GM18870 (cell line): ENCODE measurements at regions not wholly inside any gene's neighbourhood (a gene's known extent, or its start where the extent isn't known, plus 50 kb on each side); places are given as distances from the start of the nearest gene placed in this dataset.
"Not testable (repeated sequence)": the region's sequence is repeated elsewhere in the genome, so short reads cannot be mapped to it uniquely, and the experiment has no call there.

Source experiments
- ATAC-seq: cut with Tn5 transposase; IDR thresholded peaks from one replicate; pipeline ENCODE4 v1.9.1; 2021; ENCODE audit warnings: moderate library complexity; ENCODE audit not compliant: unreplicated experiment

DNA sequence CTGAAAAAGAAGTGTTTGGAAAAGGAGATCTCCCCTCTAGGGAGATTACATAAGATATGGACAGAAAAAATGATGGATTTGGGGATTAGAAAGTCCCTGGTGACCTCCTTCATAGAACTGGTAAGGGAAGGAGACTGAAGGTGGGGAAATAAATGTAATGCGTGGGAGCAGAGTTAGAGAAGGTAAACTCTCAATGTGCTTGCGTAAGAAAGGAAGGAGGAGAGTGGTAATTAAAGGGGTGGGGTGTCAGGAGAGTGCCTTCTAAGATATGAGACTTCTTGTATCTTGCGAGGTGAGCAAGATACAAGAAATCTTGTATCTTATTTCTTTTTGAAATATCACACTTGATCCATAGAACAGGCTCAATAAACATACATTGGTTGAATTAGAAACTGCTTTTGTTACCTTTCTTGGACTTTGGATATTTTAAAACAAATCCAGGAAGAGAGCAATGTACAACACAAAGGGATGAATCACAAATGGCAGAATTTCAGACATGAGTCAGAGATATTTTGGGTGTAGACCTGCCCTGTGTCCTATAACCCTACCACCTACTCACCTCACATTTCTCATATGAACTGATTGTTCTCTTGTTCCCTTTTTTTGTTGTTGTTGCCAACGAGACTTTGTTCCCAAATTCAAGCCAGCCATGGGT lies 342.4 kb downstream of the INSIG2 start:
- ATAC-seq, result no peak

GRCh38 chr2:118425191-118425590 lies 336.9 kb downstream of the INSIG2 start:
- no peak for ATAC-seq

DNA sequence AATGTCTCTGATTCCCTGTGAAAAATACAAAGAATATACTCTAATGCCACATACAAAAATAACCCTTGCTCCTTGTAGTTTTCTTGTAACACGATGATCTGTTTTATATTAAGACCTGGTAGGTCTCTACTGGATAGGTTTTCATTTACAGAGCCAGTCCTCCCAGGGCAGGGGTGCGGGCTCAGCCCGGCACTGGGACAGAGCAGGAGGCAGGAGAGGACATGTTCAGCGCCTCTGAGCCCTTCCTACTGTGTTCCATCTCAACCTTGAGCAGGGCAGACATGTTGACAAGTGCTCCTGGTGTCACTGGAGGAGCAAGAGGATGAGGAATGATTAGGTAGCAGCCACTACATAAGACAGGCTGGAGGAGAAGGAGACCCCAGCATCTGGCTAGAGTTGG lies 335.5 kb downstream of the INSIG2 start:
- no peak for ATAC-seq

GRCh38 chr2:118421648-118422047 lies 333.4 kb downstream of the INSIG2 start:
- ATAC-seq, result no peak

DNA sequence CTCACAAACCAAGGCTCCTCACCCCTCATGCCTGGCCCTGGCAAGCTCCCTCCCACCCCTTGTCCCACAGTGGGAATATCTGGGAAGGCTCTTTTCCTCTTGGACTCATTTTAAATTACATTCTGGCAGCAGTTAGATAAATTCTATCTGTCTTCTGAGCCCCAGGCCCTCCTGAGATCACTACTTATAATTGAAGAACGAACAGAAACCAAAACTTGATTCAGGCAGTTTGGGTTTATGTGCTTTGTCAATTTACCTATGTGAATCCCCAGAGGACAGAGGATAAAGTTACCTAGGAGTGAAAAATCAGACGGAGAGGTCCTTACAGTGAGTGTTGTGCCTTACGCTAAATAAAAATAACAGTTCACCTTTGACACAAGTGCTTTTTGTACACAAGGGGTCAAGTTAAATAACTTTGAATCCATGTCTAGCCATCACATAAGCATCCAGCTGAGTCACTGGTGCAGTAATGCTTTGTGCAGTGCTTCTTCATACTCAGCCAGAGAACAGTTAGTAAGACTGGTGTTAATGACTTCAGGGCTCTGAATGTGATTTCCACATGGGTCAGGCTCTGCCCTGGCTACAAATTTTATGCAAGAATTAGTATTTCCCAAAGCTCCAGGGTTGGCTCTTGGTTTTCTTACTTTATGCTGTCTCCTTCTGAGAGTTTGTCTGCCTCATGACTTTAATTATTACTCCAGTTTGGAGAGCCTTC lies 329.3 kb downstream of the INSIG2 start:
- ATAC-seq, result no peak

DNA sequence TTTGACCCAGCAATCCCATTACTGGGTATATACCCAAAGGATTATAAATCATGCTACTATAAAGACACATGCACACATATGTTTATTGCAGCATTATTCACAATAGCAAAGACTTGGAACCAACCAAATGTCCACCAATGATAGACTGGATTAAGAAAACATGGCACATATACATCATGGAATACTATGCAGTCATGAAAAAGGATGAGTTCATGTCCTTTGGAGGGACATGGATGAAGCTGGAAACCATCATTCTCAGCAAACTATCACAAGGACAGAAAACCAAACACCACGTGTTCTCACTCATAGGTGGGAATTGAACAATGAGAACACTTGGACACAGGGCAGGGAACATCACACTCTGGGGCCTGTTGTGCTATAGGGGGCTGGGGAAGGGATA lies 326.9 kb downstream of the INSIG2 start:
- not testable (repeated sequence) for ATAC-seq

GRCh38 chr2:118403658-118404451 lies 315.6 kb downstream of the INSIG2 start:
- no peak for ATAC-seq

GRCh38 chr2:118388771-118389170 lies 300.5 kb downstream of the INSIG2 start:
- ATAC-seq, result no peak

- ATAC-seq, result no peak
Observed at GRCh38 chr2:118387509-118387908, 299.2 kb downstream of the INSIG2 start.

- ATAC-seq, result no peak
Observed at GRCh38 chr2:118386641-118387302, 298.5 kb downstream of the INSIG2 start.

- no peak for ATAC-seq
Observed at GRCh38 chr2:118380915-118381653, 292.8 kb downstream of the INSIG2 start.

DNA sequence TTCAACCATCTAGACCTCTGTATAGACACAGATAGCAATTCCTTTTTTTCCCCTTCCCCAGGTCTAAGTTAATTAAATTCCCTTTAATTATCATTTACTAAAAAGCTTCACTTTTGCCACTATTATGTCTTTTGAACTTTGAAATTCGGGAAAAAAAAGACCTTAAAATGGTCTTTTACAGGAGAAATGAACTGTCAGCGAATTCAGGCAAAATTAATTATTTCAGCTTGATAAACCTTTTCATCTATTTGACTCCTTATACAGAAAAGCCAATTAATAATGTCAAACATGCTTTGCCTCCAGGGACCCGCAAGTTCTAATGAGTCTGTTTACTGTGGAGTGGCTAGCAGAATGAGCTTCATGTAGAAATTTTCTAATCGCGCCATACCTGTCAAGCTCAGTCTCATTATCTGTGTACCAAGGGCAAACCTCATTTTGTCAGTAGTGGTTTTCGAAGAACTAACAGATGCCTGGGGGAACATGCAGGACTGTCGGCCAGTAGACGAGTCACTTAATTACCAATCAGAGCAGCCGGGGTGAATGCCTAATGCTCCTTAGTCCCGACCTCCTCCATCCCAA lies 287.7 kb downstream of the INSIG2 start:
- no peak for ATAC-seq

GRCh38 chr2:118374974-118375755 lies 286.9 kb downstream of the INSIG2 start:
- ATAC-seq, result no peak

DNA sequence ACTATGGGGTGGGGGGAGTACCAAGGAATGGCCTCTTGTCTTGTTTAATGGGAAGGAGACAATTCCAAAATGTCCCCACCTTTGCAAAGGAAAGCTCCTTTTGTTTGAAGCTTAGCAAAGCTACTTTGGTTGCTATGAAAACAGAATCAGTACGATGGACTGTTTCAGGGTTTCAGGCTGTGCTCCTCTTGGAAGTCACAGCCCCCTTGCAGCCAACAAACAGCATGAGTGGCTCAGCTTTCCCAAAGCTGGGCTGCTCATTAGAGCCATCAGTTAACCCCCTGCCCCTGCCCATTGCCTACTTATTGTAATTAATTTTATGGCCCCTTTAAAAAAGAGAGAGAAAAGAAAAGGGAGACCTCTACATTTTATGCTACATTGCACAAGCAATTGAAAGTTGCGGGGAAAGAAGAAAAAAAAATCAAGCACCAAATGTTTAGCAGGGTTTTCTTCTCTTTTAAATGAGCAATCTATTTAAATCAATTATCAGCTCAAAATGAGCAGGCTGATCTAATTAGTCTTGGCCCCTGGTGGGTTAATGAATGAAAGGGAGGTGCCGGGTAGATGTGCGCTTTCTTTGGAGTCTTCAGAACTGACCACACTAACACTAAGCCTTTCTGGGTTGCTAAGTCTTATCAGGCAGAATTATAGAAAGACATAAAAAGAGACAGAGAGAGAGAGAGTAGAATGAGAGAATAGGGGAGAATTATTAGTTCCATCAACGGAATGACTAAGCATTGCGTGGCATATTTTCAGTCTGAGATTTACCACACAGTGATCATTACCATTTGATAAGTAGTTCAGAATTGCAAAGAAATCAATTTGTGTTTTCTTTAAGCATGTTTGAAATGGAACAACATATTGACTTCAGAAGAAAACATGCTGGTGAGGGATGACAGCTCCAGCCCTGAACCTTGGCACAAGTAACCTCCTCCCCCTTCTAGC lies 284.9 kb downstream of the INSIG2 start:
- ATAC-seq, result no peak

DNA sequence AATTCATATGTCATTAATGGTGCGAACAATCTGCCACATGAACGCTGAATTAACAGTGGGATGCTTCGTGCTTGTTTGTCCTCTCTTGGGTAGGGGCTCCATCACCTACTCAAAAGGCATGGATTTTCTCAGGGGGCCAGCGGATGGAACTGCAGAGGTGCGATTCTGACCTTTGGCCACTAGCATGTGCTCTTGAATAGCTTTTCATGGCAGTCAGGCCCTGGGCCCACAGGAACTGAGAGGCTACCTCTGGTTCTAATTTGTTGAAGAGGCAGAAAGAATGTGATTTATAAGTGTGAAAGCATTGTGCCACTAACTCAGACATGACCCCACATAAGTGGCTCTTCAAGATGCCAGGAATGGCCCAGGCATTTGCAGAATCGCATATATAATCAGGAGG lies 283.2 kb downstream of the INSIG2 start:
- ATAC-seq, result no peak

GRCh38 chr2:118369521-118369920 lies 281.2 kb downstream of the INSIG2 start:
- ATAC-seq, result not testable (repeated sequence)

GRCh38 chr2:118363604-118364003 lies 275.3 kb downstream of the INSIG2 start:
- ATAC-seq, result no peak

- ATAC-seq, result no peak
Observed at GRCh38 chr2:118356051-118356450, 267.8 kb downstream of the INSIG2 start.
